Skeletal muscle satellite cell (primary cell): ENCODE measurements at regions not wholly inside any gene's neighbourhood (a gene's known extent, or its start where the extent isn't known, plus 50 kb on each side); places are given as distances from the start of the nearest gene placed in this dataset.
A peak's percentile ranks its signal among the peaks of the same experiment; 100 is the strongest.

Experiments
- H3K27me3 ChIP-seq: 2 replicates; pipeline ENCODE4 v1.7.0; 2013; ENCODE audit warnings: low read length; ENCODE audit not compliant: control insufficient read depth, insufficient read depth
- H3K36me3 ChIP-seq: 2 replicates; pipeline ENCODE4 v1.7.0; 2013; ENCODE audit warnings: mild to moderate bottlenecking, control low read depth, low read length; ENCODE audit not compliant: insufficient read depth
- H3K4me1 ChIP-seq: 2 replicates; pipeline ENCODE4 v1.7.0; 2013; ENCODE audit warnings: low read length; ENCODE audit not compliant: control insufficient read depth, insufficient read depth
- H3K4me2 ChIP-seq: 2 replicates; pipeline ENCODE4 v1.7.0; 2013; ENCODE audit warnings: mild to moderate bottlenecking, low read length
- H3K4me3 ChIP-seq: 2 replicates; pipeline ENCODE4 v1.7.0; 2013; ENCODE audit warnings: low read length
- H3K9ac ChIP-seq: 2 replicates; pipeline ENCODE4 v1.7.0; 2013; ENCODE audit warnings: mild to moderate bottlenecking, low read depth, low read length, moderate library complexity
- H3K9me3 ChIP-seq: replicated peaks from 2 replicates; pipeline ENCODE4 v1.7.0; 2013; ENCODE audit warnings: mild to moderate bottlenecking, control low read depth, low read length

DNA sequence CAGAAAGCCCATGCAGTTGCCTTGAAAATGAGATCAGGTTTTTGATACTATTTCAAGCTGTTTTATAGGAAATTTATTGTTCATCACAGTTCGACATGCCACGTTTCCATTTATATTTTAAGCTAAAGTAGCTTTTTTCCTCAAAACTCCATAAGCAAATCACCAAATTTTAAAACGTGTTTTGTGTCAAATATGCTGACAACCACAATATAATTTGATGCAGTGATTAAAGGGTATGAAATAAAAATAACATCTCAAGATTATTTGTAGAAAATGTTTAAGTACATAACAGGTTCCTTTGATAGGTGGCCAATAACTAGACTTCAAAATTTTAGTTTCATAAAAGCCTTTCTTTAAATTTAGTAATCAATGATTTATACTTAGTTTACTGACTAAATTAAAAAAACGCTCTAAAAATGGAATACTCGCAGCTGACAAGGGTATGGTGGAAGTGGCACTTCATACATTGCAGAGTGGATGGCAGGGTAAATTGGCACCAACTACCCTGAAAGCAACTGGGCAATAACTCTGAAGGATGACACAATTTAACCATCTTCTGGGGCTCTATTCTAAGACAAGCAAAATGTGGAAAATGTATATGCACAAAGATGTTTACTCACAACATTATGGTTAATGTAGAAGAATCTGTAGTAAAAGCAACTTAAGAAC lies 481.6 kb downstream of the TNS3 start:
- Histone ChIP-seq H3K4me3 (no peak overlapping the region), H3K9ac (no peak overlapping the region)

DNA sequence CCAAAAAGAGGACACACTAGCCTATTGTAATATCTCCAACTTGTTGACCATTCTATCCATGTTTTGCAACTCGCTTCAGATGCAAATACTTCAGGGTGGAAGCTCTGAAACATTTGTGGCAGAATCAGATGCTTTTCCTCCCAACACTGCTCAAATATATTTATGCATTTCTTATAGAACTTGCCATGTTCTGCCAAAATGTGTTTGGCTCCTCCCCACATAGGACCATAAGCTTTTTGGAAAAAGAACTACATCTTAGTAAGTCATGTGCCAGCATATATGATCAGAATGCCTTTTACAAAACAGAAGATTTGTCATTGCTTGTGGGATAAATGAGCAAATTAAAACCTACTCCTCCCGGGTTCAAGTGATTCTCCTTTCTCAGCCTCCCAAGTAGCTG lies 484.5 kb downstream of the TNS3 start:
- Histone ChIP-seq H3K9ac (no peak overlapping the region), H3K9me3 (no peaks in the 10 kb centered on the region), H3K4me3 (no peak overlapping the region), H3K4me1 (peaks cover 7% of the 10 kb centered on the region), H3K36me3 (no peaks in the 10 kb centered on the region), H3K27me3 (no peaks in the 10 kb centered on the region), H3K4me2 (no peak overlapping the region)

More for the DNA sequence above, 481.6 kb downstream of the TNS3 start:
- H3K4me2 ChIP-seq, result peak overlapping the region; percentile 50
- no peaks in the 10 kb centered on the region for H3K9me3 ChIP-seq
- no peaks in the 10 kb centered on the region for H3K27me3 ChIP-seq
- H3K4me1 ChIP-seq, result no peaks in the 10 kb centered on the region
- H3K36me3 ChIP-seq, result no peaks in the 10 kb centered on the region

DNA sequence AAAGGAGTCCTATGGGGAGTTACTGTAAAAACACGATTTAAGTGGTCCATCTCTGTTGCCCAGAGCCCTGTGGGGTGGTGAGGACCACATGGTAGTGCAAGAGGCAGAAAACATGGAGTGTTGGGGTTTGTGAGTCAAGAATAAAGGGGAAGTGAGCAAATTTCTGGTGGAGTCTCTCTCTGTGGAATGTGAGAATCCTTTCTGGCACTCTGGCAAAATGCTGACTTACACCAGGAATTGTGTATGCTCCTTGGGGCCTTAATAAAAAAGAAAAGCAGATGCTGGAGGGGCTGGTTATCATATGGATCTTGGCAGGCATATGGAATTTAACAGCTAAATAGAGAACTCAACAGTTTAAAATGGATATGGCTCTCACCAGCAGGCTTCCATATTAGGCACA lies 486.0 kb downstream of the TNS3 start:
- no peaks in the 10 kb centered on the region for H3K36me3 ChIP-seq
- no peaks in the 10 kb centered on the region for H3K27me3 ChIP-seq
- peaks cover 7% of the 10 kb centered on the region for H3K4me1 ChIP-seq
- H3K9ac ChIP-seq, result no peak overlapping the region
- no peak overlapping the region for H3K4me2 ChIP-seq
- H3K9me3 ChIP-seq, result no peaks in the 10 kb centered on the region
- no peak overlapping the region for H3K4me3 ChIP-seq

DNA sequence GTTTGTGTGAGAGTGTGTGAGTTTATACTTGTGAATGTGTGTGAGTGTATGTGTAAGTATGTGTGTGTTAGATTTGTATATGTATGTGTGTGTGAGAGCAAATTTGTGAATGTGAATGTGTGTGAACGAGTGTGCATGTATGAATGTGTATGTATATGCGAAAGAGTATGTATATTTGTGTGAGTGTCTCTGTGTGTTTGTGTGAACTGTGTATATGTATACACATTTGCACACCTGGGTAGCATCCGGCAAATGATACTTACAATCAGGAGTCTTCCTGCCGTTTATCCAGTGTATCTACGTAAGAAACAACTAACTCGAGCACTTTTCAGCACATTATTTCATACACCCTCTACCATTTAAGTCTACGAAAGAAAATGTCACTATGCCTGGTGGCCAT lies 487.4 kb downstream of the TNS3 start:
- no peaks in the 10 kb centered on the region for H3K36me3 ChIP-seq
- H3K9me3 ChIP-seq, result no peaks in the 10 kb centered on the region
- H3K4me1 ChIP-seq, result peaks cover 7% of the 10 kb centered on the region
- no peak overlapping the region for H3K9ac ChIP-seq
- no peak overlapping the region for H3K4me2 ChIP-seq
- no peaks in the 10 kb centered on the region for H3K27me3 ChIP-seq
- H3K4me3 ChIP-seq, result no peak overlapping the region

DNA sequence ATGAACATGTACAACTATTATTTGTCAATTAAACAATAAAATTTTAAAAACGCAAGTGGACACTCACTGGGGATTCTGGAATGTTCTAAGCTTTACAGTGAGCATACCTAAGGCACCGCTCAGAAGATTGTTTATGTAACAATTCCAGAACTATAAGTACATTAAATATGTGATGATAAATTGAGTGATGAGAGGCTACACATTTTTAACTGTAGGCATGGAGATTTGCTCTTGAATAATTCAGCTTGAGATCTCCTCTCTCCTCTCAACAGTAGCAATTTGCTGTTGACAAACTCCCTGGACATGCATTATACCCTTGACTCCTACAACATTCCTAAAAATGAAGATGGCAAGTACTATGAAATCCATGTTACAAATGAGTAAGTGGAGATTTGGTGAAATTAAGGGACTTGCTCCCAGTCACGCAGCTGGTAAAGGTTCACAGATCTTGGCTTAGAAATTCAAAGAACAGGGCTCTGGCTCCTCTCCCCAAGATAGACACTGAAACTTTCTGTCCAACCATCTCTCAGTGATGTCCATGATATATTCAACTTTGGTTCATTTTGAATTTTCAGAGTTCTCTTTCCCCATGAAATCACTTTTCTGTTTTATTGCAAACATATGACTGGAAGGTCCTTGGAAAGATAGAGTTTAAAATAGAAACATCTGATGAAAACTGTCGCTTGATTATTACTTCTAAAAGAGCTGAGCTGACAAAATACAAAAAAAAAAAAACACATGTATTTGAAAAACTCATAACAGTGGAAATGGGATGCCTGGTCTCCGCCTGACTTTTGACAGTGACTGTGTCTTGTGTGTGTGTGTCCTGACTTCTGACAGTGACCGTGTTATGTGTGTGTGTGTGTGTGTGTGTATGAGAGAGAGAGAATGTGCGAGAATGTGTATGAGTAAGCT lies 488.3 kb downstream of the TNS3 start:
- Histone ChIP-seq H3K27me3 (no peaks in the 10 kb centered on the region), H3K9ac (no peak overlapping the region), H3K4me3 (no peak overlapping the region), H3K9me3 (no peaks in the 10 kb centered on the region), H3K4me2 (no peak overlapping the region), H3K36me3 (no peaks in the 10 kb centered on the region), H3K4me1 (peaks cover 8% of the 10 kb centered on the region)

DNA sequence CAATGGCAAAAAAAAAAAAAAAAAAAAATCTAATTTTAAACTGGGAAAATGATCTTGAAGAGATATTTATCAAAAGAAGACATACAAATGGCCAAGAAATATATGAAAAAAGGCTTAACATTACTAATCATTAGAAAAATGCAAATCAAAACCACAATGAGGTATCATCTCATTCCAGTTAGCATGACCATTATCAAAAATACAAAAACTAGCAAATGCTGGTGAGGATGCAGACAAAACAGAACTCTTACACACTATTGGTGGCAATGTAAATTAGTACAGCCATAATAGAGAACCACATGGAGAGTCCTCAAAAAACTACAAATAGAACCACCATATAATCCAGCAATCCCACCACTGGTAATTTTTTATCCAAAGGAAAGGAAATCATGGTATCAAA lies 489.6 kb downstream of the TNS3 start:
- Histone ChIP-seq H3K4me3 (no peak overlapping the region), H3K9ac (no peak overlapping the region), H3K4me1 (peaks cover 21% of the 10 kb centered on the region)

DNA sequence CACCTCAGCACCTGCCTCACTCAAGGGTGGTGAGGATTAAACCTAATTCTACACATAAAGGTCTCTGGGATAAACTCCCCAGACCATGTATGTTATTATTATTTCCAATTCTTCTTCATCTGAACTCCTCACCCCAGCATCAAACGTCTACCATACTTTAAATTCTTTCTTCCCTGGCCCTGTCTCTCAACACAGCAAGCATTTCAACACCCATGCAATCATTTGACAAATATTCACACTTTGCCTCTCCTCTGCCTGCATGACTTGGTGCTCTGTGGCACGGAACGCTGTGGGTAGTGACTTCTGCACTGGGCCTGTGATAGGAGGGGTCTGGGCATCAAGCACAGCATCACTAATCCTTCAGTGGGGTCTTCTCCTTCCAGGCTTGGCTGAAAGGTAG lies 490.8 kb downstream of the TNS3 start:
- H3K36me3 ChIP-seq, result no peaks in the 10 kb centered on the region
- H3K9ac ChIP-seq, result no peak overlapping the region
- H3K27me3 ChIP-seq, result no peaks in the 10 kb centered on the region
- H3K4me1 ChIP-seq, result peaks cover 21% of the 10 kb centered on the region
- H3K4me2 ChIP-seq, result no peak overlapping the region
- no peaks in the 10 kb centered on the region for H3K9me3 ChIP-seq
- H3K4me3 ChIP-seq, result no peak overlapping the region

More for the DNA sequence above, 489.6 kb downstream of the TNS3 start:
- Histone ChIP-seq H3K36me3 (no peaks in the 10 kb centered on the region), H3K4me2 (no peak overlapping the region), H3K27me3 (no peaks in the 10 kb centered on the region), H3K9me3 (no peaks in the 10 kb centered on the region)

DNA sequence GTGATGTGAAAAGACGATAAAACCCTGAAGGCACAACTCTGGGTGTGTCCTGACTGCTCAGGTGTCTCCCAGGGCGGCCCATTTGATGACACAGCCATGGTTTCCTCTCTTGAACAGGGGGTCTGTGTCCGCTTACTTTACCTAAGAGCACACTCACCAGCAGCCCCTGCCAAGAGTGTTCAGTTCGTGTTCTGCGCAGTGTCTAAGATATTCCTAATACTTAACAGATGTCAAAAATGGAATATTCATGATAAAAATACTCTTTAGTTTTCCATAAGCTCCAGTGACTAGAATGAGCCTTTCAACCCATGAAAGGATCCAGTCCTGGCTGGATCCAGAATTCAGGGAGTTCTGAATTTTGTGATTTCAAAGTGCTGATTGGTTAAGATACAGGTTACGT lies 492.4 kb downstream of the TNS3 start:
- Histone ChIP-seq H3K36me3 (no peaks in the 10 kb centered on the region), H3K9me3 (no peaks in the 10 kb centered on the region), H3K4me2 (no peak overlapping the region), H3K4me1 (peaks cover 26% of the 10 kb centered on the region), H3K27me3 (no peaks in the 10 kb centered on the region), H3K4me3 (no peak overlapping the region), H3K9ac (no peak overlapping the region)

DNA sequence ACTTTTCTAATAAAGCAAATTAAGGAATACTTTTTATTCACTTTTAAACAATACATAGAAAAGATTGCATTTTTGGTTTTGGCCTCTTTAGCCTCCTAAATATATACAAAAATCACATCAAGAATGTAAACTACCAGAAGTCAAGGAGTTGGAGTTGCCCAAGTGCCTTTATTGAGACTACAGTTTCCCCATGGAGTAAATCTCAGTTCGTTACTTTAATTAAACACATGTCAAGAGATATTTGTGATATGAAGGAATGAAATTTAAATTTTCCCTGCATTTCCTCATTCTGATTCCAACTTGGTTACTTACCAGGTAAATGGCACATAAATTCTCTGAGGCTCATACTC lies 492.9 kb downstream of the TNS3 start:
- no peak overlapping the region for H3K9ac ChIP-seq
- H3K4me1 ChIP-seq, result peaks cover 26% of the 10 kb centered on the region
- H3K4me2 ChIP-seq, result no peak overlapping the region
- H3K9me3 ChIP-seq, result no peaks in the 10 kb centered on the region
- H3K27me3 ChIP-seq, result no peaks in the 10 kb centered on the region
- H3K36me3 ChIP-seq, result no peaks in the 10 kb centered on the region
- no peak overlapping the region for H3K4me3 ChIP-seq

DNA sequence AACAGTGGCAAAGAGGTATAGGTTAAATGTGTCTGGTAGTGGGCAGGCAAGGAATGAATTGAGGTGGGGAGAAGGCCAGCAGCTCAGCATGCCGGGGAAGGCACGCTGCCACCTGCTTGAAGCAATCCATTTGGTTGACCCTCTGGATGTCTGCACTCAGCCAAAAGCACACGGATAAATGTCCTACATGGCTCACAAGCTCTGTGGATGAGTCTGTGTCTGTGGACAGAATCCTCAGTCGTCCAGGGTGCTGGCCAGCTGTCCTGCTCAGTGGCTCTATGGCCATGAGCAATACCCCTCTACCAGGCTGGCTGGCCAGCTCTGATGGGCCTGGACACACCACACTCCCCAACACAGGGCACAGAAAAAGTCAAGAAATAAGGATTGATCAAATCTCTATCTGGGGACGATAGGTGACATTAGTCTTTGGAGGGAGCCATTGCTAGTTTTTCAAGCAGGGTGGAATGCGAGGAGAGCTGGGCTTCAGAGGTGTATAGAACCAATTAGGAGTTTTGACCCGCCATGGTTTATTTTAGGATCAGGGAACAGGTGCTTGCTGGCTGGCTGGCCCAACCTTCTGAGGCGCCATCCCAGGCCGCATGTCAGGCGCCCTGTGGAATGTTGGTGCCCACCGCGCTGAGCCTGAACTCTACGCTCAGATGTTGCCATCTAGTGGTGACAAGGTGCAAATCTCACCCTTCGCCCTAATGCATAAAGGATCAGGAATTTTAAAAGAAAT lies 493.4 kb downstream of the TNS3 start:
- Histone ChIP-seq H3K27me3 (no peaks in the 10 kb centered on the region), H3K36me3 (no peaks in the 10 kb centered on the region), H3K4me3 (no peak overlapping the region)

DNA sequence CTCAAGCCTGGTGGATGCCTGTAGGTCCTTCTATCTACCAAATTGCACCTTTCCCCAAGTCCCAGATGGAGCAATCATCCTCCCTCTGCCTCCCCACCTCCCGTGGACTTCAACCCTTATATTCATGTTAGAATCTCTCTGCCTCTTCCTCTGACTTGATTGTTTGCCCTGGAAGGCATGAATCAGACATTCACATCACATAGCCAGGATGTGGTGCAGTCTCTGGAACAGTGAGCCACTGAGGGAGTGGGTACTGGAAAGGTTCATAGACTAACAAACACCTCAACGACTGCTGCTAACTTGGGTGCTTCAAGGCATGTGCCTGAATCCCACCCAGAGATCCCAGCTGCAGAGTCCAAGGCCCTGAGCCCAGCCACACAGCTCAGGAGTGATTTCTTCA lies 494.0 kb downstream of the TNS3 start:
- peaks cover 19% of the 10 kb centered on the region for H3K4me1 ChIP-seq
- no peak overlapping the region for H3K4me3 ChIP-seq
- H3K4me2 ChIP-seq, result no peak overlapping the region
- H3K27me3 ChIP-seq, result no peaks in the 10 kb centered on the region
- no peaks in the 10 kb centered on the region for H3K9me3 ChIP-seq
- H3K36me3 ChIP-seq, result no peaks in the 10 kb centered on the region
- no peak overlapping the region for H3K9ac ChIP-seq

More for the DNA sequence above, 493.4 kb downstream of the TNS3 start:
- H3K4me2 ChIP-seq, result peak overlapping the region; percentile 44
- no peak overlapping the region for H3K9ac ChIP-seq
- peaks cover 22% of the 10 kb centered on the region for H3K4me1 ChIP-seq
- no peaks in the 10 kb centered on the region for H3K9me3 ChIP-seq
